Inflammatory macrophage (primary cell): ENCODE measurements at regions not wholly inside any gene's neighbourhood (a gene's known extent, or its start where the extent isn't known, plus 50 kb on each side); places are given as distances from the start of the nearest gene placed in this dataset.
"Not testable (repeated sequence)": the region's sequence is repeated elsewhere in the genome, so short reads cannot be mapped to it uniquely, and the experiment has no call there.

Source experiments
- DNase-seq, 2 donors: peaks; one replicate each; pipeline ENCODE4 v3.0.0-alpha.2; 2020 to 2022

GRCh38 chr4:59517007-59517406 is 1683.1 kb upstream of the ADGRL3 start:
- DNase-seq: no peak

- DNase-seq: no peak
Measured at GRCh38 chr4:59518005-59518823, 1681.9 kb upstream of the ADGRL3 start.

GRCh38 chr4:59525885-59526284 is 1674.2 kb upstream of the ADGRL3 start:
- DNase-seq: no peak

- no peak for DNase-seq
Measured at GRCh38 chr4:59535541-59535940, 1664.6 kb upstream of the ADGRL3 start.

GRCh38 chr4:59536428-59536827 is 1663.7 kb upstream of the ADGRL3 start:
- DNase-seq: no peak

GRCh38 chr4:59537246-59537886 is 1662.8 kb upstream of the ADGRL3 start:
- no peak for DNase-seq

- no peak for DNase-seq
Measured at GRCh38 chr4:59539401-59539800, 1660.7 kb upstream of the ADGRL3 start.

GRCh38 chr4:59540311-59540710 is 1659.8 kb upstream of the ADGRL3 start:
- DNase-seq: no peak

- peak; percentile 6 to 34 for DNase-seq
Measured at GRCh38 chr4:59553063-59553720, 1646.9 kb upstream of the ADGRL3 start.

GRCh38 chr4:59553721-59554091 is 1646.4 kb upstream of the ADGRL3 start:
- peak in 1 of 2 donors; percentile 6 for DNase-seq

GRCh38 chr4:59556191-59556590 is 1643.9 kb upstream of the ADGRL3 start:
- DNase-seq: peak in 1 of 2 donors; percentile 9

- DNase-seq: not testable (repeated sequence)
Measured at GRCh38 chr4:59560141-59560648, 1639.9 kb upstream of the ADGRL3 start.

- DNase-seq: no peak
Measured at GRCh38 chr4:59565836-59566235, 1634.3 kb upstream of the ADGRL3 start.

- DNase-seq: no peak
Measured at GRCh38 chr4:59570860-59571476, 1629.2 kb upstream of the ADGRL3 start.

GRCh38 chr4:59571805-59572430 is 1628.2 kb upstream of the ADGRL3 start:
- DNase-seq: no peak

- no peak for DNase-seq
Measured at GRCh38 chr4:59583845-59584568, 1616.1 kb upstream of the ADGRL3 start.

- peak in 1 of 2 donors; percentile 2 for DNase-seq
Measured at GRCh38 chr4:59597536-59598329, 1602.4 kb upstream of the ADGRL3 start.

GRCh38 chr4:59598330-59598618 is 1601.9 kb upstream of the ADGRL3 start:
- no peak for DNase-seq

- no peak for DNase-seq
Measured at GRCh38 chr4:59608466-59608865, 1591.7 kb upstream of the ADGRL3 start.

GRCh38 chr4:59612235-59612634 is 1587.9 kb upstream of the ADGRL3 start:
- peak; percentile 58 to 70 for DNase-seq

- DNase-seq: no peak
Measured at GRCh38 chr4:59615316-59615715, 1584.8 kb upstream of the ADGRL3 start.
